ENCODE measurements at regions not wholly inside any gene's neighbourhood (a gene's known extent, or its start where the extent isn't known, plus 50 kb on each side); places are given as distances from the start of the nearest gene placed in this dataset.
"Not testable (repeated sequence)": the region's sequence is repeated elsewhere in the genome, so short reads cannot be mapped to it uniquely, and the experiment has no call there.

GRCh38 chr12:63508543-63508942 lies 159.8 kb downstream of the DPY19L2 start:
- Histone ChIP-seq H3K36me3 (no peaks in the 10 kb centered on the region), H3K9me3 (replicated peaks) (peaks cover 40% of the 10 kb centered on the region), H3K4me3 (no peak overlapping the region), H3K4me1 (no peaks in the 10 kb centered on the region), H3K27me3 (ENCODE audit: low read depth) (no peaks in the 10 kb centered on the region), H3K27ac (replicated peaks) (no peak overlapping the region)
- intact Hi-C loops (cut with micrococcal nuclease): no loop called here
- TF ChIP-seq CTCF (IDR thresholded peaks at IDR 0.05; ENCODE audit: borderline replicate concordance): no peak
- no peak for DNase-seq

GRCh38 chr12:63499567-63499966 lies 168.7 kb downstream of the DPY19L2 start:
- TF ChIP-seq CTCF (IDR thresholded peaks at IDR 0.05; ENCODE audit: borderline replicate concordance): no peak
- DNase-seq: no peak
- Histone ChIP-seq H3K27ac (replicated peaks) (no peak overlapping the region), H3K4me1 (no peaks in the 10 kb centered on the region), H3K27me3 (ENCODE audit: low read depth) (no peaks in the 10 kb centered on the region), H3K4me3 (no peak overlapping the region), H3K36me3 (no peaks in the 10 kb centered on the region), H3K9me3 (replicated peaks) (peaks cover 8% of the 10 kb centered on the region)
- intact Hi-C loops (cut with micrococcal nuclease): no loop called here

GRCh38 chr12:63498239-63498638 lies 170.1 kb downstream of the DPY19L2 start:
- no peaks in the 10 kb centered on the region for H3K4me1 ChIP-seq

GRCh38 chr12:63496654-63497053 lies 171.6 kb downstream of the DPY19L2 start:
- Histone ChIP-seq H3K4me1 (no peaks in the 10 kb centered on the region), H3K4me3 (no peak overlapping the region), H3K9me3 (replicated peaks) (peaks cover 15% of the 10 kb centered on the region), H3K27ac (replicated peaks) (no peak overlapping the region), H3K36me3 (no peaks in the 10 kb centered on the region), H3K27me3 (ENCODE audit: low read depth) (no peaks in the 10 kb centered on the region)
- no peak for TF ChIP-seq CTCF (IDR thresholded peaks at IDR 0.05; ENCODE audit: borderline replicate concordance)
- intact Hi-C loops (cut with micrococcal nuclease): no loop called here
- DNase-seq: no peak

More at GRCh38 chr12:63498239-63498638, 170.1 kb downstream of the DPY19L2 start:
- no peak overlapping the region for H3K4me3 ChIP-seq
- peaks cover 8% of the 10 kb centered on the region for H3K9me3 ChIP-seq (replicated peaks)
- no peaks in the 10 kb centered on the region for H3K36me3 ChIP-seq
- no peak for TF ChIP-seq CTCF (IDR thresholded peaks at IDR 0.05; ENCODE audit: borderline replicate concordance)
- DNase-seq: no peak
- no peaks in the 10 kb centered on the region for H3K27me3 ChIP-seq (ENCODE audit: low read depth)
- no peak overlapping the region for H3K27ac ChIP-seq (replicated peaks)
- intact Hi-C loops (cut with micrococcal nuclease): no loop called here

- no peak overlapping the region for H3K4me3 ChIP-seq
- H3K36me3 ChIP-seq: no peaks in the 10 kb centered on the region
- H3K27me3 ChIP-seq (ENCODE audit: low read depth): no peaks in the 10 kb centered on the region
- no peak overlapping the region for H3K27ac ChIP-seq (replicated peaks)
- H3K4me1 ChIP-seq: no peaks in the 10 kb centered on the region
- intact Hi-C loops (cut with micrococcal nuclease): no loop called here
- H3K9me3 ChIP-seq (replicated peaks): peaks cover 22% of the 10 kb centered on the region
- DNase-seq: no peak
- TF ChIP-seq CTCF (IDR thresholded peaks at IDR 0.05; ENCODE audit: borderline replicate concordance): no peak
These were observed 172.3 kb downstream of the DPY19L2 start for GRCh38 chr12:63495974-63496373.

- H3K36me3 ChIP-seq; H3K27ac ChIP-seq (replicated peaks); DNase-seq; intact Hi-C loops (cut with micrococcal nuclease); H3K4me3 ChIP-seq; H3K4me1 ChIP-seq; H3K27me3 ChIP-seq (ENCODE audit: low read depth): not testable (repeated sequence)
- H3K9me3 ChIP-seq (replicated peaks): peaks cover 40% of the 10 kb centered on the region
These were observed 174.9 kb downstream of the DPY19L2 start for GRCh38 chr12:63493357-63493756.

All from left ventricle myocardium inferior (tissue), 1 donor.